Esophagus muscularis mucosa (tissue), 4 donors: ENCODE measurements at regions not wholly inside any gene's neighbourhood (a gene's known extent, or its start where the extent isn't known, plus 50 kb on each side); places are given as distances from the start of the nearest gene placed in this dataset.

ENCODE experiments used
- EP300 ChIP-seq: sonication (generic); formaldehyde crosslinking; IDR thresholded peaks from one replicate; pipeline ENCODE4 v1.6.1; 2017; ENCODE audit warnings: antibody characterized with exemption
- POLR2AphosphoS5 ChIP-seq, 2 donors: sonication (generic); formaldehyde crosslinking; IDR thresholded peaks; one replicate each; pipeline ENCODE4 v1.6.1; 2017; ENCODE audit warnings: antibody characterized with exemption in 2 of 2
- TF ChIP-seq, protein P1 (sequence below), 3 experiments: fragments of 200-600 bp in 2 of 3; fragments of 450-650 bp in 1 of 3; sonication (generic) in 2 of 3; IDR thresholded peaks; one replicate each; pipeline ENCODE4 v1.5.1; 2017 to 2019; ENCODE audit warnings: antibody characterized with exemption in 3 of 3, mild to moderate bottlenecking in 2 of 3, moderate library complexity in 1 of 3

DNA sequence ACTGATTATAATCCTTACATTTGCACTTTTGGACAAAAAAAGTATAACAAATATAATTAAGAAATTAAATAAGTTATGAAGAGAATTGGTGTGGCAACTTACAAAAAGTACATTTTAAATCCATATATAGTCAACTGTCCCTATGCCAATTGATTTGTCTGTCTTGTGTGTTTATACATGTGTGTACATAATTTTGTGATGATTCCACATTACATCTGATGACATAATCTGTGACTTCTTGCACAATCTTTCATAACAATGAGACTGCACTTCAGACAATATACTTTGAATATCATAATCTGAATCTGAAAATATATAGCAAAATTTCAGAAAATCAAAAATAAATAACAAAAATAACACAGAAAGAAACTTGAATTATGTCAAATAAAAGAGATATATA is 953.4 kb downstream of the FAT4 start:
- TF ChIP-seq, protein P1, sequence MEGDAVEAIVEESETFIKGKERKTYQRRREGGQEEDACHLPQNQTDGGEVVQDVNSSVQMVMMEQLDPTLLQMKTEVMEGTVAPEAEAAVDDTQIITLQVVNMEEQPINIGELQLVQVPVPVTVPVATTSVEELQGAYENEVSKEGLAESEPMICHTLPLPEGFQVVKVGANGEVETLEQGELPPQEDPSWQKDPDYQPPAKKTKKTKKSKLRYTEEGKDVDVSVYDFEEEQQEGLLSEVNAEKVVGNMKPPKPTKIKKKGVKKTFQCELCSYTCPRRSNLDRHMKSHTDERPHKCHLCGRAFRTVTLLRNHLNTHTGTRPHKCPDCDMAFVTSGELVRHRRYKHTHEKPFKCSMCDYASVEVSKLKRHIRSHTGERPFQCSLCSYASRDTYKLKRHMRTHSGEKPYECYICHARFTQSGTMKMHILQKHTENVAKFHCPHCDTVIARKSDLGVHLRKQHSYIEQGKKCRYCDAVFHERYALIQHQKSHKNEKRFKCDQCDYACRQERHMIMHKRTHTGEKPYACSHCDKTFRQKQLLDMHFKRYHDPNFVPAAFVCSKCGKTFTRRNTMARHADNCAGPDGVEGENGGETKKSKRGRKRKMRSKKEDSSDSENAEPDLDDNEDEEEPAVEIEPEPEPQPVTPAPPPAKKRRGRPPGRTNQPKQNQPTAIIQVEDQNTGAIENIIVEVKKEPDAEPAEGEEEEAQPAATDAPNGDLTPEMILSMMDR (IDR thresholded peaks at IDR 0.05) = no peak
- no peak for TF ChIP-seq EP300
- no peak for TF ChIP-seq POLR2AphosphoS5 (IDR thresholded peaks at IDR 0.05)
